HG03439 (cell line): ENCODE measurements at regions not wholly inside any gene's neighbourhood (a gene's known extent, or its start where the extent isn't known, plus 50 kb on each side); places are given as distances from the start of the nearest gene placed in this dataset.
A peak's percentile ranks its signal among the peaks of the same experiment; 100 is the strongest.

Source experiments
- ATAC-seq: cut with Tn5 transposase; IDR thresholded peaks from one replicate; pipeline ENCODE4 v1.9.1; 2021; ENCODE audit warnings: mild to moderate bottlenecking, moderate library complexity; ENCODE audit not compliant: unreplicated experiment

- no peak for ATAC-seq
Measured at GRCh38 chr9:109940561-109940960, 160.6 kb downstream of the PALM2AKAP2 start.

- no peak for ATAC-seq
Measured at GRCh38 chr9:109941771-109942170, 161.8 kb downstream of the PALM2AKAP2 start.

GRCh38 chr9:109945573-109945972 lies 165.6 kb downstream of the PALM2AKAP2 start:
- no peak for ATAC-seq

- ATAC-seq = no peak
Measured at GRCh38 chr9:109948453-109948852, 168.5 kb downstream of the PALM2AKAP2 start.

GRCh38 chr9:109950710-109951443 lies 170.9 kb downstream of the PALM2AKAP2 start:
- ATAC-seq = peak; percentile 85

GRCh38 chr9:109953300-109953699 lies 173.3 kb downstream of the PALM2AKAP2 start:
- no peak for ATAC-seq

- ATAC-seq = no peak
Measured at GRCh38 chr9:109953813-109954497, 174.0 kb downstream of the PALM2AKAP2 start.

- ATAC-seq = no peak
Measured at GRCh38 chr9:109956717-109957440, 176.9 kb downstream of the PALM2AKAP2 start.

GRCh38 chr9:109959679-109960078 lies 179.7 kb downstream of the PALM2AKAP2 start:
- ATAC-seq = no peak

- no peak for ATAC-seq
Measured at GRCh38 chr9:109961626-109962025, 181.6 kb downstream of the PALM2AKAP2 start.

GRCh38 chr9:109962215-109962614 lies 182.2 kb downstream of the PALM2AKAP2 start:
- ATAC-seq = no peak

GRCh38 chr9:109963079-109963478 lies 183.1 kb downstream of the PALM2AKAP2 start:
- no peak for ATAC-seq

GRCh38 chr9:109966643-109967368 lies 186.8 kb downstream of the PALM2AKAP2 start:
- no peak for ATAC-seq

GRCh38 chr9:109967651-109968642 lies 187.9 kb downstream of the PALM2AKAP2 start:
- ATAC-seq = peak; percentile 31

GRCh38 chr9:109969011-109969410 lies 189.0 kb downstream of the PALM2AKAP2 start:
- no peak for ATAC-seq

- no peak for ATAC-seq
Measured at GRCh38 chr9:109969573-109970237, 189.7 kb downstream of the PALM2AKAP2 start.

GRCh38 chr9:109971226-109971625 lies 191.2 kb downstream of the PALM2AKAP2 start:
- ATAC-seq = no peak

GRCh38 chr9:109972026-109972882 lies 192.3 kb downstream of the PALM2AKAP2 start:
- ATAC-seq = peak; percentile 33
